AG04450 (cell line): ENCODE measurements at regions not wholly inside any gene's neighbourhood (a gene's known extent, or its start where the extent isn't known, plus 50 kb on each side); places are given as distances from the start of the nearest gene placed in this dataset.

Experiments
- CTCF ChIA-PET: fragments of 300-600, 350-600 bp; formaldehyde crosslinking; extraction: SDS; loops from one replicate; lab custom pipeline; 2022; ENCODE audit warnings: antibody characterized with exemption, inconsistent platforms; lab: Charles Lee
- POLR2A ChIA-PET: fragments of 350-600 bp; formaldehyde crosslinking; extraction: SDS; loops from one replicate; lab custom pipeline; 2021; ENCODE audit warnings: antibody characterized with exemption, inconsistent platforms; lab: Yijun Ruan, JAX
- DNase-seq: peaks from one replicate; pipeline ENCODE4 v3.0.0-alpha.2; 2011; ENCODE audit warnings: low read depth, low spot score
- H3K27ac ChIP-seq: one replicate; pipeline ENCODE4 v1.5.1; 2012; ENCODE audit warnings: low read depth, low read length, control low read depth
- H3K27me3 ChIP-seq: one replicate; pipeline ENCODE4 v1.6.0; 2012; ENCODE audit warnings: low read length; ENCODE audit not compliant: control insufficient read depth, insufficient read depth
- H3K4me3 ChIP-seq: 2 replicates; pipeline ENCODE4 v1.5.1; 2011; ENCODE audit warnings: mild to moderate bottlenecking, low read depth, low read length, control low read depth
- H3K9me3 ChIP-seq: 2 replicates; pipeline ENCODE4 v1.5.1; 2012; ENCODE audit warnings: low read length; ENCODE audit not compliant: control insufficient read depth, insufficient read depth
- CTCF ChIP-seq: IDR thresholded peaks from 2 replicates; pipeline ENCODE4 v1.5.1; 2011; ENCODE audit warnings: low read depth, low read length, control low read depth, inconsistent platforms

GRCh38 chr11:105219670-105220069, 80.1 kb upstream of the CARD18 start:
- no peak overlapping the region for H3K4me3 ChIP-seq
- no peak for DNase-seq
- CTCF ChIA-PET: no interaction called here
- no peak for TF ChIP-seq CTCF
- no peaks in the 10 kb centered on the region for H3K27me3 ChIP-seq
- POLR2A ChIA-PET: no interaction called here
- no peaks in the 10 kb centered on the region for H3K9me3 ChIP-seq
- H3K27ac ChIP-seq: no peak overlapping the region

- H3K27ac ChIP-seq: no peak overlapping the region
- TF ChIP-seq CTCF: no peak
- POLR2A ChIA-PET: no interaction called here
- H3K27me3 ChIP-seq: no peaks in the 10 kb centered on the region
- no peaks in the 10 kb centered on the region for H3K9me3 ChIP-seq
- no peak for DNase-seq
- H3K4me3 ChIP-seq: no peak overlapping the region
- CTCF ChIA-PET: no interaction called here
Measured at GRCh38 chr11:105219269-105219668, 79.7 kb upstream of the CARD18 start.

- ChIA-PET POLR2A (no interaction called here), CTCF (no interaction called here)
- Histone ChIP-seq H3K4me3 (no peak overlapping the region), H3K9me3 (no peaks in the 10 kb centered on the region), H3K27ac (no peak overlapping the region), H3K27me3 (no peaks in the 10 kb centered on the region)
- DNase-seq: no peak
- no peak for TF ChIP-seq CTCF
Measured at GRCh38 chr11:105215528-105215927, 76.0 kb upstream of the CARD18 start.

GRCh38 chr11:105211806-105212554, 72.4 kb upstream of the CARD18 start:
- POLR2A ChIA-PET: no interaction called here
- no peaks in the 10 kb centered on the region for H3K27me3 ChIP-seq
- DNase-seq: no peak
- H3K9me3 ChIP-seq: no peaks in the 10 kb centered on the region
- CTCF ChIA-PET: no interaction called here
- no peak overlapping the region for H3K27ac ChIP-seq
- H3K4me3 ChIP-seq: no peak overlapping the region
- no peak for TF ChIP-seq CTCF

GRCh38 chr11:105208019-105208418, 68.5 kb upstream of the CARD18 start:
- H3K4me3 ChIP-seq: no peak overlapping the region
- H3K9me3 ChIP-seq: no peaks in the 10 kb centered on the region
- POLR2A ChIA-PET: no interaction called here
- CTCF ChIA-PET: no interaction called here
- H3K27me3 ChIP-seq: no peaks in the 10 kb centered on the region
- TF ChIP-seq CTCF: no peak
- DNase-seq: no peak
- H3K27ac ChIP-seq: no peak overlapping the region
